ENCODE measurements at regions not wholly inside any gene's neighbourhood (a gene's known extent, or its start where the extent isn't known, plus 50 kb on each side); places are given as distances from the start of the nearest gene placed in this dataset.

GRCh38 chr1:69148731-69149130 lies 419.0 kb upstream of the LRRC7 start:
- H3K4me3 ChIP-seq (replicated peaks; ENCODE audit: low read depth, low read length): no peak overlapping the region
- no peak for DNase-seq (ENCODE audit: extremely low read depth, low read depth)
- TF ChIP-seq, protein P1, sequence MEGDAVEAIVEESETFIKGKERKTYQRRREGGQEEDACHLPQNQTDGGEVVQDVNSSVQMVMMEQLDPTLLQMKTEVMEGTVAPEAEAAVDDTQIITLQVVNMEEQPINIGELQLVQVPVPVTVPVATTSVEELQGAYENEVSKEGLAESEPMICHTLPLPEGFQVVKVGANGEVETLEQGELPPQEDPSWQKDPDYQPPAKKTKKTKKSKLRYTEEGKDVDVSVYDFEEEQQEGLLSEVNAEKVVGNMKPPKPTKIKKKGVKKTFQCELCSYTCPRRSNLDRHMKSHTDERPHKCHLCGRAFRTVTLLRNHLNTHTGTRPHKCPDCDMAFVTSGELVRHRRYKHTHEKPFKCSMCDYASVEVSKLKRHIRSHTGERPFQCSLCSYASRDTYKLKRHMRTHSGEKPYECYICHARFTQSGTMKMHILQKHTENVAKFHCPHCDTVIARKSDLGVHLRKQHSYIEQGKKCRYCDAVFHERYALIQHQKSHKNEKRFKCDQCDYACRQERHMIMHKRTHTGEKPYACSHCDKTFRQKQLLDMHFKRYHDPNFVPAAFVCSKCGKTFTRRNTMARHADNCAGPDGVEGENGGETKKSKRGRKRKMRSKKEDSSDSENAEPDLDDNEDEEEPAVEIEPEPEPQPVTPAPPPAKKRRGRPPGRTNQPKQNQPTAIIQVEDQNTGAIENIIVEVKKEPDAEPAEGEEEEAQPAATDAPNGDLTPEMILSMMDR (IDR thresholded peaks at IDR 0.05; ENCODE audit: low read depth, low read length, missing control alignments): no peak

- TF ChIP-seq, protein P1 (IDR thresholded peaks at IDR 0.05; ENCODE audit: low read depth, low read length, missing control alignments): no peak
- no peak overlapping the region for H3K4me3 ChIP-seq (replicated peaks; ENCODE audit: low read depth, low read length)
- no peak for DNase-seq (ENCODE audit: extremely low read depth, low read depth)
These were observed 410.5 kb upstream of the LRRC7 start for GRCh38 chr1:69157046-69157756.

DNA sequence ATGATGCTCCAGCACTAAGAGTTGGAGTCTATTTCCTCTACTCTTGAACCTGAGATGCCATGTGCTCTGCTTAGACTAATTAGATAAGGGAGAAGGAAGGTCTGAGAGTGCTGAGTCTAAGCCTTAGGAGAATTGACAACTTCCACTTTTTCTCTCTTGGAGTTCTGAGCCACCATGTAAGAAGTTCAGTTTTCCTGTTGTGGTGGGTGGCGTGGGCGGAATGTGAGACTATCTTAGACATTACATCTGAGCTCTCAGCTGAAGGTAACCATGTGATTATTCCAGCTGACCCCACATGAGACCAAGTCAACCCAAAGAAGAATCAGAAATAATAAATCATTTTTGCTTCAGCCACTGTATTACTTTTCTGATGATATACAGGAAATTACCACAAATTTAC lies 404.5 kb upstream of the LRRC7 start:
- no peak for DNase-seq (ENCODE audit: extremely low read depth, low read depth)
- H3K4me3 ChIP-seq (replicated peaks; ENCODE audit: low read depth, low read length): no peak overlapping the region
- TF ChIP-seq, protein P1 (IDR thresholded peaks at IDR 0.05; ENCODE audit: low read depth, low read length, missing control alignments): no peak

DNA sequence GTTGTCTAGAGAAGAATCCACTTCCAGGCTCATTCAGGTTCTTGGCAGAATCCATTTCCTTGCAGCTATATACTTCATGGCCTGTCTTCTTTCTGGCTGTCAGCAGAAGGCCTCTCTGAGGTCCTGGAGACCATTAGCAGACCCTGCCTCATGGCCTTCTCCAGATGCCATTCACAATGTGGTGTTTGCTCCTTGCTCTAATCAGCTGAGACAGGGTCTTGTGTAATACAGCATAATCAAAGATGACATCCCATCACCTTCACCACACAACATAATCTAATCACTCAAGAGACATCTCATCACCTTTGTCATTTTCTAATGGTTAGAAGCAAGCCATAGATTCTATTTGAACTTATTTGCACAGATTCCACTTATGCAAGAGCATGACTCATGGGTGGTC lies 403.9 kb upstream of the LRRC7 start:
- TF ChIP-seq, protein P1 (IDR thresholded peaks at IDR 0.05; ENCODE audit: low read depth, low read length, missing control alignments): no peak
- no peak for DNase-seq (ENCODE audit: extremely low read depth, low read depth)
- no peak overlapping the region for H3K4me3 ChIP-seq (replicated peaks; ENCODE audit: low read depth, low read length)

- TF ChIP-seq, protein P1 (IDR thresholded peaks at IDR 0.05; ENCODE audit: low read depth, low read length, missing control alignments): no peak
- DNase-seq (ENCODE audit: extremely low read depth, low read depth): no peak
- no peak overlapping the region for H3K4me3 ChIP-seq (replicated peaks; ENCODE audit: low read depth, low read length)
These were observed 399.8 kb upstream of the LRRC7 start for GRCh38 chr1:69167876-69168275.

DNA sequence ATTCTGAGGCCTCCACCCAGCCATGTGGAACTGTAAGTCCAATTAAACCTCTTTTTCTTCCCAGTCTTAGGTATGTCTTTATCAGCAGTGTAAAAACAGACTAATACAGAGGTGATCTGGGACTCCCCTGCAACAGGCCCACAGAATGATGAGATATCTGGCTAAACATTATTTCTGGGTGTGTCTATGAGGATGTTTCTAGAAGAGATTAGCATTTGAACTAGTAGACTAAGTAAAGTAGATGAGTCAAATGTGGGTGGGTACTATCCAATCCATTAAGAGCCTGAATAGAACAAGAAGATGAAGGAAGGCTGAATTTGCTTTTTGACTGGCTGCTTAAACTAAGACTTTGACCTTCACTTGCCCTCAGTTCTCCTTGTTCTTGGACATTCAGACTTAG lies 396.5 kb upstream of the LRRC7 start:
- DNase-seq (ENCODE audit: extremely low read depth, low read depth): no peak
- TF ChIP-seq, protein P1 (IDR thresholded peaks at IDR 0.05; ENCODE audit: low read depth, low read length, missing control alignments): no peak
- H3K4me3 ChIP-seq (replicated peaks; ENCODE audit: low read depth, low read length): no peak overlapping the region
